ENCODE measurements at regions not wholly inside any gene's neighbourhood (a gene's known extent, or its start where the extent isn't known, plus 50 kb on each side); places are given as distances from the start of the nearest gene placed in this dataset.
"Not testable (repeated sequence)": the region's sequence is repeated elsewhere in the genome, so short reads cannot be mapped to it uniquely, and the experiment has no call there.

DNA sequence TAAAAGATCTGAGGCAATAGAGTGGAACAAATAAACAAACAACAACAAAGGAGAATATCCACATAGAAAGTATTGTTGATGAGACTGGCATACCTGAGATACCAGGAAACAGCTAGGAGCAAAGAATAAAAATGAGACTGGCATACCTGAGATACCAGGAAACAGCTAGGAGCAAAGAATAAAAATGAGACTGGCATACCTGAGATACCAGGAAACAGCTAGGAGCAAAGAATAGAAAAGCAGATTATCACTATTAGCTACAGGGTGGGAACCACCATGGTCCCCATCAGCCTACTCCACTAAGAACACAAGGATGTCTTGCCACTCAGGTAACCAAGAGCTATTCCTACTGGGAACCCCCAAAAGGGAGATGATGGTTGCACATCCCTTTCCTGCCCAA, 230.2 kb upstream of the MMS22L start:
- not testable (repeated sequence) for H3K9me3 ChIP-seq (ENCODE audit: insufficient read depth in 2 of 2, low read depth in 1 of 2, low read length in 1 of 2); FAIRE-seq

More for the DNA sequence above, 230.2 kb upstream of the MMS22L start:
- H3K23ac ChIP-seq (ENCODE audit: insufficient read length); H3K56ac ChIP-seq (replicated peaks; ENCODE audit: insufficient read length, low read depth, low read length); H3K27ac ChIP-seq (ENCODE audit: low read depth, low read length); H4K20me1 ChIP-seq (replicated peaks in 1 of 2; ENCODE audit: control insufficient read depth in 1 of 2, insufficient read depth in 2 of 2, low read length in 2 of 2); H2BK120ac ChIP-seq (replicated peaks; ENCODE audit: low read depth, low read length); H3K14ac ChIP-seq (ENCODE audit: insufficient read length); H3K18ac ChIP-seq (ENCODE audit: extremely low read depth, low read length); H3K79me2 ChIP-seq (ENCODE audit: control insufficient read depth in 1 of 2, insufficient read depth in 2 of 2, low read length in 2 of 2); H4K5ac ChIP-seq (ENCODE audit: insufficient read length, low read depth, low read length); H3K4ac ChIP-seq (replicated peaks; ENCODE audit: insufficient read length, low read depth, low read length); H4K91ac ChIP-seq (replicated peaks; ENCODE audit: insufficient read length, low read length); DNase-seq (ENCODE audit: low read depth in 1 of 2, low spot score in 2 of 2); H2BK15ac ChIP-seq (ENCODE audit: low read length); H3K4me3 ChIP-seq (ENCODE audit: extremely low read depth in 1 of 4, insufficient read depth in 2 of 4, low read depth in 3 of 4, low read length in 4 of 4); POLR2A ChIA-PET (ENCODE audit: partially characterized antibody); H3K36me3 ChIP-seq (ENCODE audit: control insufficient read depth in 2 of 4, insufficient read depth in 4 of 4, low read length in 3 of 4); H2AFZ ChIP-seq (ENCODE audit: low read length); H3K4me1 ChIP-seq (replicated peaks in 1 of 4; ENCODE audit: control insufficient read depth in 3 of 4, insufficient read depth in 4 of 4, low read length in 3 of 4); H3K9ac ChIP-seq (replicated peaks in 1 of 4; ENCODE audit: extremely low read depth in 1 of 4, low read depth in 3 of 4, low read length in 3 of 4); H3K4me2 ChIP-seq (ENCODE audit: insufficient read depth in 1 of 2, low read depth in 2 of 2, low read length in 2 of 2); H3K79me1 ChIP-seq (ENCODE audit: low read depth, low read length); H3K27me3 ChIP-seq (replicated peaks in 1 of 4; ENCODE audit: control insufficient read depth in 3 of 4, extremely low read depth in 1 of 4, insufficient read depth in 3 of 4, low read length in 3 of 4); H4K8ac ChIP-seq (ENCODE audit: extremely low read depth, insufficient read depth, low read length); H3K23me2 ChIP-seq (ENCODE audit: low read depth, low read length): not testable (repeated sequence)
- Histone ChIP-seq H2AK5ac (ENCODE audit: low read depth, low read length) (peak overlapping the region; percentile 99; the same call in 1 of the 2 replicates), H2BK12ac (ENCODE audit: low read depth, low read length) (peak overlapping the region; percentile 96; the same call in 1 of the 2 replicates), H2BK5ac (ENCODE audit: low read depth, low read length) (peak overlapping the region; percentile 90), H2BK20ac (ENCODE audit: low read length) (peak overlapping the region; percentile 11; the same call in 1 of the 2 replicates)
- TF ChIP-seq TEAD4 (IDR thresholded peaks at IDR 0.05; ENCODE audit: low read depth, low read length), result peak; percentile 64; the same call in 1 of the 2 replicates
- CTCF ChIA-PET (ENCODE audit: partially characterized antibody), result interaction anchor here (1.3 to 2.2 kb wide), 3 partner anchors 12 to 69 kb away, joined by 4 to 14 read pairs (median 12); no protein-coding TSS in a partner anchor
